Memory B cell (primary cell): ENCODE measurements at regions not wholly inside any gene's neighbourhood (a gene's known extent, or its start where the extent isn't known, plus 50 kb on each side); places are given as distances from the start of the nearest gene placed in this dataset.
"Not testable (repeated sequence)": the region's sequence is repeated elsewhere in the genome, so short reads cannot be mapped to it uniquely, and the experiment has no call there.

Experiments
- ATAC-seq: fragments of 150-1000 bp; cut with Tn5 transposase; 2 replicates; pipeline ENCODE4 v1.10.0; 2021; ENCODE audit warnings: low read depth, mild to moderate bottlenecking, moderate library complexity
- DNase-seq, 2 donors: peaks; one replicate each; pipeline ENCODE4 v3.0.0; 2022; ENCODE audit warnings: low spot score in 2 of 2
- H3K27ac Mint-ChIP-seq: one replicate; pipeline ENCODE4 v1.8.0; 2022; ENCODE audit warnings: mild to moderate bottlenecking, moderate library complexity, mixed read lengths
- H3K27me3 Mint-ChIP-seq: one replicate; pipeline ENCODE4 v1.8.0; 2022; ENCODE audit warnings: mixed read lengths
- H3K36me3 Mint-ChIP-seq: one replicate; pipeline ENCODE4 v1.8.0; 2022; ENCODE audit warnings: mild to moderate bottlenecking, mixed read lengths
- H3K4me1 Mint-ChIP-seq: one replicate; pipeline ENCODE4 v1.8.0; 2022; ENCODE audit warnings: mixed read lengths
- H3K4me3 Mint-ChIP-seq: one replicate; pipeline ENCODE4 v1.8.0; 2022; ENCODE audit warnings: mild to moderate bottlenecking, moderate library complexity, mixed read lengths
- H3K9me3 Mint-ChIP-seq: one replicate; pipeline ENCODE4 v1.8.0; 2022; ENCODE audit warnings: mixed read lengths

DNA sequence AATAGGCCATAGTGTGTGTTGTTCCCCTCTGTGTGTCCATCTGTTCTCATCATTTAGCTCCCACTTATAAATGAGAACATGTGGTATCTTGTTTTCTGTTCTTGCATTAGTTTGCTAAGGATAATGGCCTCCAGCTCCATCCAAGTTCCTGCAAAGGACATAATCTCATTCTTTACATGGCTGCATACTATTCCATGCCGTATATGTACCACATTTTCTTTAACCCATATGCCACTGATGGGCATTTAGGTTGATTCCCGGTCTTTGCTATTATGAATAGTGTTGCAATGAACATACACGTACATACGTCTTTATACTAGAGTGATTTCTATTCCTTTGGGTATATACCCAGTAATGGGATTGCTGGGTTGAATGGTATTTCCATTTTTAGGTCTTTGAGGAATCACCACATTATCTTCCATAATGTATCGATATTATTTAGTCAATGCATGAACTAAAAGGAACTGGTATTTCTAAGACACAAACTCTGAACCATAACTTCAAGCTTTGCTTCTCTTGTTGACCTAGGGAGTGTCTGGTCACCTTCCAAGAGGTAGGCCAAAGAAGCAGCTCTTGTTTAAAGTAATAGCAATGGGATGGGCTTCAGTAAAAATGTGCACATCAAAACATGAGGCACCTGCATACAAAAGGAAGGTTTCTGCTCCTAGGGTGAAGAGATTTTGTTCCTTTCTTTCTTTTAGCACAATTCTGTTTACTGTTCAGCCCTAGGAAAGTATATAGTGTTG, 343.0 kb upstream of the ARID1B start:
- Mint-ChIP-seq H3K9me3 (no peaks in the 10 kb centered on the region), H3K27ac (no peak overlapping the region), H3K4me3 (no peak overlapping the region)

GRCh38 chr6:156432543-156432942, 344.6 kb upstream of the ARID1B start:
- DNase-seq (no peak), ATAC-seq (no peak)
- no peaks in the 10 kb centered on the region for H3K9me3 Mint-ChIP-seq
- peaks cover 2% of the 10 kb centered on the region for H3K4me1 Mint-ChIP-seq
- no peak overlapping the region for H3K27ac Mint-ChIP-seq
- no peaks in the 10 kb centered on the region for H3K36me3 Mint-ChIP-seq
- H3K27me3 Mint-ChIP-seq = peaks cover 1% of the 10 kb centered on the region
- H3K4me3 Mint-ChIP-seq = no peak overlapping the region

More for the DNA sequence above, 343.0 kb upstream of the ARID1B start:
- Mint-ChIP-seq H3K36me3 (no peaks in the 10 kb centered on the region), H3K4me1 (peaks cover 2% of the 10 kb centered on the region), H3K27me3 (no peaks in the 10 kb centered on the region)
- DNase-seq (no peak), ATAC-seq (no peak)

GRCh38 chr6:156430386-156430785, 346.8 kb upstream of the ARID1B start:
- DNase-seq (no peak), ATAC-seq (no peak)
- H3K9me3 Mint-ChIP-seq = no peaks in the 10 kb centered on the region
- peaks cover 2% of the 10 kb centered on the region for H3K4me1 Mint-ChIP-seq
- H3K27ac Mint-ChIP-seq = no peak overlapping the region
- peaks cover 1% of the 10 kb centered on the region for H3K27me3 Mint-ChIP-seq
- H3K36me3 Mint-ChIP-seq = no peaks in the 10 kb centered on the region
- no peak overlapping the region for H3K4me3 Mint-ChIP-seq

DNA sequence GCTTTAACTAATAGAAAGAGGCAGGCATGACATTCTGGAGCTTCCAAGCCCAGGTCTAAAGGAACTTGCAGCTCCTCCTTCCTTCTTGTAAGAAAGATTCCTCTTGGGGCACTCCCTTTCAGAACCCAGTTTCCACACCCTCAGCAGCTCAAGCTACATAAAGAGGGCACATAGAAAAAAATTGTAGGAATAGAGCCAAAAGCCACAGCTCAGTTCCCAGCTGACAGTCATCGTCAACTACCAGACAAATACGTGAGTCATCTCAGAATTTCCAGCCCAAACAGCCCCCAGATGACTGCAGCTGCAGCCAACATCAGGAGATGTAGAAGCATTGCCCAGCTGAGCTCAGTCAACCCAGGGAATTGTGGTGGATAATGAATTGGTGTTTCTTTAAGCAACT, 349.8 kb upstream of the ARID1B start:
- Mint-ChIP-seq H3K4me3 (no peak overlapping the region), H3K4me1 (peaks cover 21% of the 10 kb centered on the region), H3K9me3 (peaks cover 2% of the 10 kb centered on the region), H3K36me3 (no peaks in the 10 kb centered on the region), H3K27ac (no peak overlapping the region), H3K27me3 (peaks cover 1% of the 10 kb centered on the region)
- DNase-seq (no peak), ATAC-seq (no peak)

DNA sequence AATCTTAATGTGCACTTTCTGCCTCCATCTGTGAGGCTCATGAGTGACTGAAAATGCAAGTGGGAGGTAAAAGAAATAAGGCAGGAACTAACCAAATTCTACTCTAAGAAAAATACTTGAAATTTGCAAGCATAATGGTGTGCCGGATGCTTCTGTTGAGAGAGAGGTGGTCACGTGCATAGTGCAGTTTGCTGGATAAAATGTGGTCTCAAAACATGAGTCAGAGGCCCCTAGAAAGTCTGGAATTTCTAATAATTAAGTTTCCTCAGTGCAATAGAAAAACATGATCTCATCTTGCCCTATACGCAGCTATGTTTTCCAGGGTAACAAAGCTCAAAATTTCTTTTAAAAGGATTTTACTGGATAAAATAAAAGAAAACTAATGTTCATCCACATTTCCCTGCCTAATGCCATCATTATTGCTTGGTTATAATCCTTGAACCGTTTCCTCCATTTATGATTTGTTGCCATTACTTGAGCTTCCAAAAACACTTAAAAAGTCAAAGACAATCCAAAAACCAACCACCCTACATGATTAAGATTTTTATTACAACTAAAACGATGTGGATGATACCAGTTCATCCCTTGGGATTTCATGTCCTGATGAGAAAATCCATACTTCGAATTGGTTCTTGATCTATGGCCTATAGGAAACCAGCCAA, 351.7 kb upstream of the ARID1B start:
- peaks cover 4% of the 10 kb centered on the region for H3K9me3 Mint-ChIP-seq
- no peak overlapping the region for H3K27ac Mint-ChIP-seq
- H3K27me3 Mint-ChIP-seq = peaks cover 1% of the 10 kb centered on the region
- ATAC-seq (no peak), DNase-seq (no peak)
- no peak overlapping the region for H3K4me3 Mint-ChIP-seq
- H3K4me1 Mint-ChIP-seq = peaks cover 19% of the 10 kb centered on the region
- H3K36me3 Mint-ChIP-seq = no peaks in the 10 kb centered on the region

GRCh38 chr6:156423829-156424228, 353.3 kb upstream of the ARID1B start:
- H3K4me3 Mint-ChIP-seq = no peak overlapping the region
- H3K4me1 Mint-ChIP-seq = peaks cover 19% of the 10 kb centered on the region
- H3K27me3 Mint-ChIP-seq = peaks cover under 1% of the 10 kb centered on the region
- ATAC-seq (peak; percentile 38), DNase-seq (no peak)
- no peaks in the 10 kb centered on the region for H3K36me3 Mint-ChIP-seq
- H3K27ac Mint-ChIP-seq = no peak overlapping the region
- H3K9me3 Mint-ChIP-seq = peaks cover 4% of the 10 kb centered on the region

- Mint-ChIP-seq H3K27me3 (no peaks in the 10 kb centered on the region), H3K9me3 (peaks cover 4% of the 10 kb centered on the region), H3K36me3 (no peaks in the 10 kb centered on the region), H3K4me1 (peaks cover 19% of the 10 kb centered on the region), H3K27ac (no peak overlapping the region), H3K4me3 (no peak overlapping the region)
- ATAC-seq (no peak), DNase-seq (no peak)
Measured at GRCh38 chr6:156423075-156423474, 354.1 kb upstream of the ARID1B start.

- H3K27me3 Mint-ChIP-seq = no peaks in the 10 kb centered on the region
Measured at GRCh38 chr6:156421933-156422332, 355.2 kb upstream of the ARID1B start.

DNA sequence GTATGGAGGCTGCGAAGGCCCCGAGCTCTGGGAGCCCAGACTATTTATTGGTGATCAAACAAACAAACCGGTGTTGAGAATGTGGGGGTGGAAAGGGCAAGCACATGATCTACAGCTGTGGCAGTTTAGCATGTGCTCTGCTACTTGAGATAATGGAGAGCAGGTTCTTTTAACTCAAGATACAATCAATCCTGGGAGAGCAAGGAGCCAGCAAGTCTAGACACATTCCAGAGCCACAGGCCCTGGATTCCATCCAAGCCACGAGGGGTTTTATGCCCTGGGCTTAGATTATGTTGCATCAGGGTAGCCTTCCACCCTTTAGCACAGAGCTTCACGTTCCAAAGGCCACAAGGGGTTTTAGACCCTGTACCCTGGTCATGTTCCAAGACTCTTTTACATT, 355.9 kb upstream of the ARID1B start:
- not testable (repeated sequence) for H3K27ac Mint-ChIP-seq, H3K9me3 Mint-ChIP-seq, DNase-seq, H3K27me3 Mint-ChIP-seq, ATAC-seq, H3K4me3 Mint-ChIP-seq, H3K36me3 Mint-ChIP-seq
- peaks cover 19% of the 10 kb centered on the region for H3K4me1 Mint-ChIP-seq

More at GRCh38 chr6:156421933-156422332, 355.2 kb upstream of the ARID1B start:
- DNase-seq (no peak), ATAC-seq (no peak)
- Mint-ChIP-seq H3K4me1 (peaks cover 19% of the 10 kb centered on the region), H3K4me3 (no peak overlapping the region), H3K36me3 (no peaks in the 10 kb centered on the region), H3K27ac (no peak overlapping the region), H3K9me3 (peaks cover 4% of the 10 kb centered on the region)

DNA sequence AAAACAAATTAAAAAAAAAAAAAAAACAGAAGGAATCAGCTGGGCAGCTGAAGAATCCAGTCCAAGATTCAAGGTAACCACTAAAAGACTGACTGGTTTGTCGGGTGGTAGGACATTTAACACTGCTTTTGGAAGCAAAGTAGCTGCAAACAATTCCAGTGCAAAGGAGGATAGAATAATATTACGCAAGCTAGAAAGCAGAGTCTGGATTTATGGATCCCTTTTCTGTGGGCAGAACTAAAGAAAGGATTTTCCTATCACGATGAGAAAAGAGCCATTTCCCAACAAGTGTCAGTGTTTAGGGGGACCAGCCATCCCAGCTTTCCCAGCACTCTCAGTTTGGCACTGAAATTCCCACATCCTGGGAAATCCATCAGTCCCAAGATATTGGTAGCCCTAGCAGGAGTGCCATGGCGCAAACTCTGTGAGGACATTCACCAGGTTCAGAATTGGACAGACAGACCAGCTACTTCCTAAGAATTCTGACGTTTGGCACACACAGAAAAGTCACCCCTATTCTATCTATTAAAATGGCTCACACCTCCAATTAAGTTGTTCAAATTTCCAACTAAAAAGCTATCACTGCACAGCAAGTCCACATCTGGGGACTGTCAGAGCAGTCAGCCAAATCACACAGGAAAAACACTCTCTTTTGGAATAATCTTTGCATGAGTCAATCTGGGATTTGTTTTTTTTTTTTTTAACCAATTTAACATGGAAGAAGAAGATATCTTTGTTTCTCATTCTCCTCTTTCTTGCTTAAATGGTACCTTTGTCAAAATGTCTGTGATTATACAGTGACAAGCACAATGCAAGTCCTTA, 356.8 kb upstream of the ARID1B start:
- peaks cover 19% of the 10 kb centered on the region for H3K4me1 Mint-ChIP-seq
- H3K4me3 Mint-ChIP-seq = no peak overlapping the region
- DNase-seq = no peak
- peaks cover 4% of the 10 kb centered on the region for H3K9me3 Mint-ChIP-seq
- H3K27ac Mint-ChIP-seq = no peak overlapping the region
- no peaks in the 10 kb centered on the region for H3K27me3 Mint-ChIP-seq
- no peak for ATAC-seq
- H3K36me3 Mint-ChIP-seq = no peaks in the 10 kb centered on the region

- Mint-ChIP-seq H3K4me3 (no peak overlapping the region), H3K27ac (no peak overlapping the region), H3K9me3 (peaks cover 4% of the 10 kb centered on the region)
Measured at GRCh38 chr6:156419594-156419993, 357.6 kb upstream of the ARID1B start.

DNA sequence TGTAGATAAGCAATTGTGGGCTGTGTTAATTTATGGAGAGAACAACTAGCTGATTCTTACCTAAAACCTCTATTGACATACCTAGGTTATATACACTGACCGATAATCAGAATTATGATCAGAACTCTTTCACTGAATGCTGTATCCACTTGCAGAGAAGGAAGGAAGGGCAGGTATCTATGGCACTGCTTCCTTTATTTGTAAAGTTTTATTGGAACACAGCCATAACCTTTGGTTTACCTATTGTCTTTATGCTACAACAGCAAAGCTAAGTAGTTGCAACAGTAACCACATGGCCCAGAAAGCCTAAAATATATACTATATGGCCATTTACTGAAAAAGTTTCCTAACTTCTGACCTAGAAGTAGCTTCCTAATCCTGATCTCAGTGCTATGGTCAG, 358.9 kb upstream of the ARID1B start:
- H3K4me3 Mint-ChIP-seq = no peak overlapping the region
- ATAC-seq (no peak), DNase-seq (no peak)
- H3K36me3 Mint-ChIP-seq = no peaks in the 10 kb centered on the region
- peaks cover 4% of the 10 kb centered on the region for H3K9me3 Mint-ChIP-seq
- no peak overlapping the region for H3K27ac Mint-ChIP-seq
- H3K27me3 Mint-ChIP-seq = no peaks in the 10 kb centered on the region
- peaks cover 7% of the 10 kb centered on the region for H3K4me1 Mint-ChIP-seq

More at GRCh38 chr6:156419594-156419993, 357.6 kb upstream of the ARID1B start:
- ATAC-seq (no peak), DNase-seq (no peak)
- Mint-ChIP-seq H3K4me1 (peaks cover 18% of the 10 kb centered on the region), H3K27me3 (no peaks in the 10 kb centered on the region), H3K36me3 (no peaks in the 10 kb centered on the region)

DNA sequence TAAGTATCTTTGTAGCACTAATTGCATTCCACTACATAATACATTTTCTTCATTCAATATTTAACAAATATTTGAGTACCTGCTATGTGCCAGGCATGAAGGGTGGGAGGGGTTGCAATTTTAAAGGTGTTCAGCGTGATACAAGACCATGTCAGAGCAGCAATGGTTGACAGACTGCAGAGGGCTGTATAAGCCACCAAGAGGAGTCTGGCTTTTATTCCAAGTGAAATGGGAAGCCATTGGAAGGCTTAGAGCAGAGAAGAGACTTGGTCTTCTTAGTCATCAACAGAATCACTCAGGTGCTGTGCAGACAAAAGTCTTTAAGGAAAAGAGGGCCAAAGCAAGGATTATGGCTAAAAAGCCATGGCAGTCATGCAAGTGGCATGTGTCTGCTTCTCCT, 360.8 kb upstream of the ARID1B start:
- no peak overlapping the region for H3K27ac Mint-ChIP-seq
- no peaks in the 10 kb centered on the region for H3K4me1 Mint-ChIP-seq
- peaks cover 2% of the 10 kb centered on the region for H3K9me3 Mint-ChIP-seq
- DNase-seq (no peak), ATAC-seq (no peak)
- H3K36me3 Mint-ChIP-seq = no peaks in the 10 kb centered on the region
- no peaks in the 10 kb centered on the region for H3K27me3 Mint-ChIP-seq
- no peak overlapping the region for H3K4me3 Mint-ChIP-seq

DNA sequence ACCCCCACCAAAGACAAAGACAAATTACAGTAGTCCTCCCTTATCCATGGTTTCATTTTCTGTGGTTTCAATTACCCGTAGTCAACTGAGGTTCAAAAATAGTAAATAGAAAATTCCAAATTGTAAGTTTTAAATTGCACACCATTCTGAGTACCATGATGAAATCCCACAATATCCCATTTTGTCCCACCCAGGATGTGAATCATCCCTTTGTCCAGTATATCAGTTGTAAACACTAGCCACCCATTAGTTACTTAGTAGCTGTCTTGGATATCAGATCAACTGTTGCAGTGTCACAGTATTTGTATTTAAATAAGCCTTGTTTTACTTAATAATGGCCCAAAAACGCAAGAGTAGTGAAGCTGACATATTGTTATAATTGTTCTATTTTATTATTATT, 364.0 kb upstream of the ARID1B start:
- ATAC-seq = no peak
- Mint-ChIP-seq H3K9me3 (peaks cover 2% of the 10 kb centered on the region), H3K36me3 (no peaks in the 10 kb centered on the region), H3K4me3 (no peak overlapping the region), H3K4me1 (no peaks in the 10 kb centered on the region), H3K27me3 (peaks cover 1% of the 10 kb centered on the region), H3K27ac (no peak overlapping the region)
- no peak for DNase-seq
